ENCODE measurements at regions not wholly inside any gene's neighbourhood (a gene's known extent, or its start where the extent isn't known, plus 50 kb on each side); places are given as distances from the start of the nearest gene placed in this dataset.

DNA sequence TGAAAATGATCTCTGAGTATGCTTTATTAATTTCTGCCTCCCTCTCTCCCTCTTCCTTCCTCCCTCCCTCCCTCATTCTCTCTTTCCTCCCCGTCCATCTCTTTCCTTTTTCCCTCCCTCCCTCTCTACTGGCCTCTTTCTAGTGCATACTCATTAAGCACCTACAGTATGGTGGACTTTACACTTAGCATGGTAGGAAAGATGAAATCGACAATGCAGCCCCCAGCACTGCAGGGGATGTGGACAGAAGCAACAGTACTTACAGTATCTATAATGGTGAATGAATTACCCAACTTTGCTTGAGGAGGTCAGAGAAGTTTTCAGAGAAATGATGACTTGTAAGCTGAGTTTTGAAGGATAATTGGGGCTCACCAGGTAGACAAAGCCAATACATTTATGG lies 143.8 kb upstream of the RPS6KA3 start:
- TF ChIP-seq, protein P1, sequence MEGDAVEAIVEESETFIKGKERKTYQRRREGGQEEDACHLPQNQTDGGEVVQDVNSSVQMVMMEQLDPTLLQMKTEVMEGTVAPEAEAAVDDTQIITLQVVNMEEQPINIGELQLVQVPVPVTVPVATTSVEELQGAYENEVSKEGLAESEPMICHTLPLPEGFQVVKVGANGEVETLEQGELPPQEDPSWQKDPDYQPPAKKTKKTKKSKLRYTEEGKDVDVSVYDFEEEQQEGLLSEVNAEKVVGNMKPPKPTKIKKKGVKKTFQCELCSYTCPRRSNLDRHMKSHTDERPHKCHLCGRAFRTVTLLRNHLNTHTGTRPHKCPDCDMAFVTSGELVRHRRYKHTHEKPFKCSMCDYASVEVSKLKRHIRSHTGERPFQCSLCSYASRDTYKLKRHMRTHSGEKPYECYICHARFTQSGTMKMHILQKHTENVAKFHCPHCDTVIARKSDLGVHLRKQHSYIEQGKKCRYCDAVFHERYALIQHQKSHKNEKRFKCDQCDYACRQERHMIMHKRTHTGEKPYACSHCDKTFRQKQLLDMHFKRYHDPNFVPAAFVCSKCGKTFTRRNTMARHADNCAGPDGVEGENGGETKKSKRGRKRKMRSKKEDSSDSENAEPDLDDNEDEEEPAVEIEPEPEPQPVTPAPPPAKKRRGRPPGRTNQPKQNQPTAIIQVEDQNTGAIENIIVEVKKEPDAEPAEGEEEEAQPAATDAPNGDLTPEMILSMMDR (IDR thresholded peaks at IDR 0.05; ENCODE audit: low read depth, low read length), result no peak
- no peak for TF ChIP-seq POLR2A (IDR thresholded peaks at IDR 0.05; ENCODE audit: extremely low read depth, insufficient read length)
- TF ChIP-seq, protein P2, sequence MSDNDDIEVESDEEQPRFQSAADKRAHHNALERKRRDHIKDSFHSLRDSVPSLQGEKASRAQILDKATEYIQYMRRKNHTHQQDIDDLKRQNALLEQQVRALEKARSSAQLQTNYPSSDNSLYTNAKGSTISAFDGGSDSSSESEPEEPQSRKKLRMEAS (IDR thresholded peaks at IDR 0.05; ENCODE audit: low read depth, low read length), result no peak

All from NB4 (cell line).